ENCODE measurements at regions not wholly inside any gene's neighbourhood (a gene's known extent, or its start where the extent isn't known, plus 50 kb on each side); places are given as distances from the start of the nearest gene placed in this dataset.

DNA sequence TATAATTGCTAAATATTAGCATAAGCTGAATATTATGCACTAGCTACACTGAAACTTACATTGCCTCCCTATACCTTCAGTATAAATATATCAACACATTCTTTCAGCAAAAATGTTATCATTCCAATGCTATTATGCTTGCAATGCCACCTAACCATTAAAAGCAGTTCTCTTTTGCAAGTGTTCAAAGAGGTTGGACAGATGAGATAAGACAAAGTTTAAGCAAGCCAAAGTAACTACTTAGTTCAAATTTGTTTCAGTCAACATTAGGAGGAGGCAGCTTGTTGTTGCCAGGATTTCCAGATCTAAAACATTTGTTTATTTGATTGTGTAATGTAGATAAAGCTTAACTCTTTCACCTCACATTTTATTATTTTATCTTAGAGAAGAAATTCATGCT is 323.9 kb upstream of the FAM241A start:
- Histone ChIP-seq H4K20me1 (ENCODE audit: insufficient read depth) (no peaks in the 10 kb centered on the region), H2AFZ (ENCODE audit: low read depth, low read length) (no peak overlapping the region), H3K27me3 (ENCODE audit: insufficient read depth, low read depth, low read length) (no peaks in the 10 kb centered on the region), H3K9me3 (ENCODE audit: low read length) (no peaks in the 10 kb centered on the region), H3F3A (ENCODE audit: insufficient read depth, low read length, poor library complexity, severe bottlenecking) (no peaks in the 10 kb centered on the region), H3K79me2 (replicated peaks; ENCODE audit: insufficient read depth, low read length) (no peaks in the 10 kb centered on the region), H3K9ac (ENCODE audit: low read length) (no peak overlapping the region), H3K9me2 (ENCODE audit: insufficient read depth, low read length) (no peaks in the 10 kb centered on the region), H3K4me3 (ENCODE audit: low read length) (no peak overlapping the region), H3K27ac (ENCODE audit: low read length) (no peak overlapping the region), H3K36me3 (ENCODE audit: insufficient read depth, low read length) (no peaks in the 10 kb centered on the region), H3K4me2 (ENCODE audit: low read length) (no peak overlapping the region)
- no peak for TF ChIP-seq EZH2 (IDR thresholded peaks at IDR 0.05; ENCODE audit: borderline replicate concordance, insufficient read depth, low read length, poor library complexity, severe bottlenecking)
- TF ChIP-seq TAF1 (IDR thresholded peaks at IDR 0.05; ENCODE audit: low read depth) = no peak
- TF ChIP-seq POLR2AphosphoS5 (IDR thresholded peaks at IDR 0.05) = no peak
- TF ChIP-seq EP300 (conservative IDR thresholded peaks at IDR 0.05; ENCODE audit: poor library complexity, severe bottlenecking) = no peak
- no peak for TF ChIP-seq RAD21 (conservative IDR thresholded peaks at IDR 0.05)
- TF ChIP-seq MXI1 (conservative IDR thresholded peaks at IDR 0.05; ENCODE audit: poor library complexity, severe bottlenecking) = no peak

DNA sequence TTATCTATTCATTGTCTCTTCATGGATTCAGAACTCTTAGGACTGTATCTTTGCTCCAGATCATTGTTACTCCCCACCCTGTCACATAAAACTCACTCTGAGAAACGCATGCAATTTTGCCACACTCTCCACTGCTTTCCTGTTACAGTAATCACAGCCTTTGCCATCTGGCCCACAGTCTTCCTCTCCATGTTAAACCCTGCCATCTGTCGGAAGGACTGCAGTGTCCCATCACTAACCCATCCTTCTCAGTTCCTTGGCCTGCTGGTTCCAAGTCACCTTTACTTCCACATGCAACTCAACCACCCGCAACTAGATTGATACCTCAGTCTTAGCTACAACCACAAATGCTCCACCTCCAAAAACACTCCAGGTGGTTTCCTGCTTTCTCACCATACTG is 308.7 kb upstream of the FAM241A start:
- no peaks in the 10 kb centered on the region for H3K9me3 ChIP-seq (ENCODE audit: low read length)
- no peak overlapping the region for H3K4me2 ChIP-seq (ENCODE audit: low read length)
- no peaks in the 10 kb centered on the region for H3K36me3 ChIP-seq (ENCODE audit: insufficient read depth, low read length)
- H3K27me3 ChIP-seq (ENCODE audit: insufficient read depth, low read depth, low read length) = no peaks in the 10 kb centered on the region
- no peak overlapping the region for H3K9ac ChIP-seq (ENCODE audit: low read length)
- H3K79me2 ChIP-seq (replicated peaks; ENCODE audit: insufficient read depth, low read length) = no peaks in the 10 kb centered on the region
- no peak overlapping the region for H2AFZ ChIP-seq (ENCODE audit: low read depth, low read length)
- TF ChIP-seq, protein P1, sequence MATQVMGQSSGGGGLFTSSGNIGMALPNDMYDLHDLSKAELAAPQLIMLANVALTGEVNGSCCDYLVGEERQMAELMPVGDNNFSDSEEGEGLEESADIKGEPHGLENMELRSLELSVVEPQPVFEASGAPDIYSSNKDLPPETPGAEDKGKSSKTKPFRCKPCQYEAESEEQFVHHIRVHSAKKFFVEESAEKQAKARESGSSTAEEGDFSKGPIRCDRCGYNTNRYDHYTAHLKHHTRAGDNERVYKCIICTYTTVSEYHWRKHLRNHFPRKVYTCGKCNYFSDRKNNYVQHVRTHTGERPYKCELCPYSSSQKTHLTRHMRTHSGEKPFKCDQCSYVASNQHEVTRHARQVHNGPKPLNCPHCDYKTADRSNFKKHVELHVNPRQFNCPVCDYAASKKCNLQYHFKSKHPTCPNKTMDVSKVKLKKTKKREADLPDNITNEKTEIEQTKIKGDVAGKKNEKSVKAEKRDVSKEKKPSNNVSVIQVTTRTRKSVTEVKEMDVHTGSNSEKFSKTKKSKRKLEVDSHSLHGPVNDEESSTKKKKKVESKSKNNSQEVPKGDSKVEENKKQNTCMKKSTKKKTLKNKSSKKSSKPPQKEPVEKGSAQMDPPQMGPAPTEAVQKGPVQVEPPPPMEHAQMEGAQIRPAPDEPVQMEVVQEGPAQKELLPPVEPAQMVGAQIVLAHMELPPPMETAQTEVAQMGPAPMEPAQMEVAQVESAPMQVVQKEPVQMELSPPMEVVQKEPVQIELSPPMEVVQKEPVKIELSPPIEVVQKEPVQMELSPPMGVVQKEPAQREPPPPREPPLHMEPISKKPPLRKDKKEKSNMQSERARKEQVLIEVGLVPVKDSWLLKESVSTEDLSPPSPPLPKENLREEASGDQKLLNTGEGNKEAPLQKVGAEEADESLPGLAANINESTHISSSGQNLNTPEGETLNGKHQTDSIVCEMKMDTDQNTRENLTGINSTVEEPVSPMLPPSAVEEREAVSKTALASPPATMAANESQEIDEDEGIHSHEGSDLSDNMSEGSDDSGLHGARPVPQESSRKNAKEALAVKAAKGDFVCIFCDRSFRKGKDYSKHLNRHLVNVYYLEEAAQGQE (IDR thresholded peaks at IDR 0.05; ENCODE audit: borderline replicate concordance) = no peak
- TF ChIP-seq RAD21 (conservative IDR thresholded peaks at IDR 0.05) (no peak), TAF1 (IDR thresholded peaks at IDR 0.05; ENCODE audit: low read depth) (no peak), EZH2 (IDR thresholded peaks at IDR 0.05; ENCODE audit: borderline replicate concordance, insufficient read depth, low read length, poor library complexity, severe bottlenecking) (no peak), POLR2AphosphoS5 (IDR thresholded peaks at IDR 0.05) (no peak), MXI1 (conservative IDR thresholded peaks at IDR 0.05; ENCODE audit: poor library complexity, severe bottlenecking) (no peak)
- TF ChIP-seq, protein P2, sequence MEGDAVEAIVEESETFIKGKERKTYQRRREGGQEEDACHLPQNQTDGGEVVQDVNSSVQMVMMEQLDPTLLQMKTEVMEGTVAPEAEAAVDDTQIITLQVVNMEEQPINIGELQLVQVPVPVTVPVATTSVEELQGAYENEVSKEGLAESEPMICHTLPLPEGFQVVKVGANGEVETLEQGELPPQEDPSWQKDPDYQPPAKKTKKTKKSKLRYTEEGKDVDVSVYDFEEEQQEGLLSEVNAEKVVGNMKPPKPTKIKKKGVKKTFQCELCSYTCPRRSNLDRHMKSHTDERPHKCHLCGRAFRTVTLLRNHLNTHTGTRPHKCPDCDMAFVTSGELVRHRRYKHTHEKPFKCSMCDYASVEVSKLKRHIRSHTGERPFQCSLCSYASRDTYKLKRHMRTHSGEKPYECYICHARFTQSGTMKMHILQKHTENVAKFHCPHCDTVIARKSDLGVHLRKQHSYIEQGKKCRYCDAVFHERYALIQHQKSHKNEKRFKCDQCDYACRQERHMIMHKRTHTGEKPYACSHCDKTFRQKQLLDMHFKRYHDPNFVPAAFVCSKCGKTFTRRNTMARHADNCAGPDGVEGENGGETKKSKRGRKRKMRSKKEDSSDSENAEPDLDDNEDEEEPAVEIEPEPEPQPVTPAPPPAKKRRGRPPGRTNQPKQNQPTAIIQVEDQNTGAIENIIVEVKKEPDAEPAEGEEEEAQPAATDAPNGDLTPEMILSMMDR (IDR thresholded peaks at IDR 0.05; ENCODE audit: poor library complexity, severe bottlenecking) = no peak
- no peak overlapping the region for H3K27ac ChIP-seq (ENCODE audit: low read length)
- H3F3A ChIP-seq (ENCODE audit: insufficient read depth, low read length, poor library complexity, severe bottlenecking) = no peaks in the 10 kb centered on the region
- no peak overlapping the region for H3K4me3 ChIP-seq (ENCODE audit: low read length)
- H4K20me1 ChIP-seq (ENCODE audit: insufficient read depth) = no peaks in the 10 kb centered on the region
- H3K9me2 ChIP-seq (ENCODE audit: insufficient read depth, low read length) = no peaks in the 10 kb centered on the region

DNA sequence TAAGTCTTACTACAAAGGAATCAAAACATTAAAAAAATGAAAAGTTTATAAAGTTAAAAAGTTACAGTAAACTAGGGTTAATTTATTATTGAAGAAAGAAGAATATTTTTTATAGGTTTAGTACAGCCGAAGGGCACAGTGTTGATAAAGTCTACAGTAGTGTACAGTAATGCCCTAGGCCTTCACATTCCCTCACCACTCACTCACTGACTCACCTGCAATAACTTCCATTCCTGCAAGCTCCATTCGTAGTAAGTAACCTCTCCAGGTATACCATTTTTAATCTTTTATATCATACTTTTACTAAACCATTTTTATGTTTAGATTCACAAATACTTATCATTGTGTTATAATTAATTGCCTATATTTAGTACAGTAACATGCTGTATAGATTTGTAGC is 307.5 kb upstream of the FAM241A start:
- no peaks in the 10 kb centered on the region for H4K20me1 ChIP-seq (ENCODE audit: insufficient read depth)
- no peaks in the 10 kb centered on the region for H3F3A ChIP-seq (ENCODE audit: insufficient read depth, low read length, poor library complexity, severe bottlenecking)
- no peak overlapping the region for H3K4me3 ChIP-seq (ENCODE audit: low read length)
- H3K79me2 ChIP-seq (replicated peaks; ENCODE audit: insufficient read depth, low read length) = no peaks in the 10 kb centered on the region
- H3K36me3 ChIP-seq (ENCODE audit: insufficient read depth, low read length) = no peaks in the 10 kb centered on the region
- TF ChIP-seq EZH2 (IDR thresholded peaks at IDR 0.05; ENCODE audit: borderline replicate concordance, insufficient read depth, low read length, poor library complexity, severe bottlenecking) (no peak), RAD21 (conservative IDR thresholded peaks at IDR 0.05) (no peak), POLR2AphosphoS5 (IDR thresholded peaks at IDR 0.05) (no peak), TAF1 (IDR thresholded peaks at IDR 0.05; ENCODE audit: low read depth) (no peak), SMC3 (conservative IDR thresholded peaks at IDR 0.05; ENCODE audit: poor library complexity) (no peak), EP300 (conservative IDR thresholded peaks at IDR 0.05; ENCODE audit: poor library complexity, severe bottlenecking) (no peak), MXI1 (conservative IDR thresholded peaks at IDR 0.05; ENCODE audit: poor library complexity, severe bottlenecking) (no peak)
- TF ChIP-seq, protein P2 (IDR thresholded peaks at IDR 0.05; ENCODE audit: poor library complexity, severe bottlenecking) = no peak
- TF ChIP-seq, protein P1 (IDR thresholded peaks at IDR 0.05; ENCODE audit: borderline replicate concordance) = no peak
- H2AFZ ChIP-seq (ENCODE audit: low read depth, low read length) = no peak overlapping the region
- no peak overlapping the region for H3K4me2 ChIP-seq (ENCODE audit: low read length)
- H3K9me2 ChIP-seq (ENCODE audit: insufficient read depth, low read length) = no peaks in the 10 kb centered on the region
- H3K27ac ChIP-seq (ENCODE audit: low read length) = no peak overlapping the region
- no peak overlapping the region for H3K9ac ChIP-seq (ENCODE audit: low read length)
- H3K9me3 ChIP-seq (ENCODE audit: low read length) = no peaks in the 10 kb centered on the region
- H3K27me3 ChIP-seq (ENCODE audit: insufficient read depth, low read depth, low read length) = no peaks in the 10 kb centered on the region
